RCC 7860 (cell line): ENCODE measurements at regions not wholly inside any gene's neighbourhood (a gene's known extent, or its start where the extent isn't known, plus 50 kb on each side); places are given as distances from the start of the nearest gene placed in this dataset.

Experiments
- DNase-seq: peaks from one replicate; pipeline ENCODE4 v3.0.0-alpha.2; 2015; ENCODE audit warnings: low spot score
- FAIRE-seq: peaks from 2 replicates; lab custom pipeline; 2012; peaks lifted over from hg19 to GRCh38; lab: Jason Lieb, UNC

GRCh38 chr18:62665188-62665587 lies 50.2 kb upstream of the PHLPP1 start:
- DNase-seq (no peak), FAIRE-seq (no peak)
